GM11168 (cell line): ENCODE measurements at regions not wholly inside any gene's neighbourhood (a gene's known extent, or its start where the extent isn't known, plus 50 kb on each side); places are given as distances from the start of the nearest gene placed in this dataset.
"Not testable (repeated sequence)": the region's sequence is repeated elsewhere in the genome, so short reads cannot be mapped to it uniquely, and the experiment has no call there.

Experiments used
- in situ Hi-C: fragments of 300-500 bp; cut with MboI; formaldehyde crosslinking; loops from one replicate; pipeline ENCODE4 v1.12.0; 2022; ENCODE audit warnings: low sequenced_read_pairs; ENCODE audit not compliant: unreplicated experiment

- in situ Hi-C loops, result not testable (repeated sequence)
Measured at GRCh38 chr4:27978427-27979109, 1117.9 kb downstream of the STIM2 start.

- in situ Hi-C loops, result no loop called here
Measured at GRCh38 chr4:27985522-27985921, 1124.9 kb downstream of the STIM2 start.

- in situ Hi-C loops, result no loop called here
Measured at GRCh38 chr4:27986476-27986875, 1125.8 kb downstream of the STIM2 start.

- in situ Hi-C loops, result no loop called here
Measured at GRCh38 chr4:28001698-28002097, 1141.1 kb downstream of the STIM2 start.

- in situ Hi-C loops, result no loop called here
Measured at GRCh38 chr4:28004520-28004919, 1143.9 kb downstream of the STIM2 start.

GRCh38 chr4:28006021-28006420 is 1145.4 kb downstream of the STIM2 start:
- in situ Hi-C loops, result no loop called here

- in situ Hi-C loops, result no loop called here
Measured at GRCh38 chr4:28007693-28008092, 1147.1 kb downstream of the STIM2 start.

- in situ Hi-C loops, result no loop called here
Measured at GRCh38 chr4:28009541-28009940, 1148.9 kb downstream of the STIM2 start.

GRCh38 chr4:28010577-28011240 is 1150.1 kb downstream of the STIM2 start:
- in situ Hi-C loops, result no loop called here

- in situ Hi-C loops, result no loop called here
Measured at GRCh38 chr4:28014469-28014868, 1153.8 kb downstream of the STIM2 start.

- in situ Hi-C loops, result no loop called here
Measured at GRCh38 chr4:28015996-28016395, 1155.4 kb downstream of the STIM2 start.

- in situ Hi-C loops, result not testable (repeated sequence)
Measured at GRCh38 chr4:28038253-28038652, 1177.6 kb downstream of the STIM2 start.

GRCh38 chr4:28062562-28062961 is 1201.9 kb downstream of the STIM2 start:
- in situ Hi-C loops, result no loop called here

GRCh38 chr4:28073860-28074555 is 1213.4 kb downstream of the STIM2 start:
- in situ Hi-C loops, result no loop called here

- in situ Hi-C loops, result no loop called here
Measured at GRCh38 chr4:28075401-28075956, 1214.8 kb downstream of the STIM2 start.

- in situ Hi-C loops, result not testable (repeated sequence)
Measured at GRCh38 chr4:28077203-28077602, 1216.6 kb downstream of the STIM2 start.

GRCh38 chr4:28082686-28083390 is 1222.2 kb downstream of the STIM2 start:
- in situ Hi-C loops, result no loop called here

GRCh38 chr4:28092610-28093009 is 1232.0 kb downstream of the STIM2 start:
- in situ Hi-C loops, result no loop called here

- in situ Hi-C loops, result no loop called here
Measured at GRCh38 chr4:28093071-28093470, 1232.4 kb downstream of the STIM2 start.

GRCh38 chr4:28101583-28101982 is 1240.9 kb downstream of the STIM2 start:
- in situ Hi-C loops, result no loop called here
